Hematopoietic multipotent progenitor cell treated with erythropoietin and hydrocortisone succinate and interleukin-3 and kit ligand, for 15 days (in vitro differentiated cells): ENCODE measurements at regions not wholly inside any gene's neighbourhood (a gene's known extent, or its start where the extent isn't known, plus 50 kb on each side); places are given as distances from the start of the nearest gene placed in this dataset.

Source experiments
- DNase-seq: peaks from one replicate; pipeline ENCODE4 v3.0.0-alpha.2; 2015; ENCODE audit warnings: low spot score

DNA sequence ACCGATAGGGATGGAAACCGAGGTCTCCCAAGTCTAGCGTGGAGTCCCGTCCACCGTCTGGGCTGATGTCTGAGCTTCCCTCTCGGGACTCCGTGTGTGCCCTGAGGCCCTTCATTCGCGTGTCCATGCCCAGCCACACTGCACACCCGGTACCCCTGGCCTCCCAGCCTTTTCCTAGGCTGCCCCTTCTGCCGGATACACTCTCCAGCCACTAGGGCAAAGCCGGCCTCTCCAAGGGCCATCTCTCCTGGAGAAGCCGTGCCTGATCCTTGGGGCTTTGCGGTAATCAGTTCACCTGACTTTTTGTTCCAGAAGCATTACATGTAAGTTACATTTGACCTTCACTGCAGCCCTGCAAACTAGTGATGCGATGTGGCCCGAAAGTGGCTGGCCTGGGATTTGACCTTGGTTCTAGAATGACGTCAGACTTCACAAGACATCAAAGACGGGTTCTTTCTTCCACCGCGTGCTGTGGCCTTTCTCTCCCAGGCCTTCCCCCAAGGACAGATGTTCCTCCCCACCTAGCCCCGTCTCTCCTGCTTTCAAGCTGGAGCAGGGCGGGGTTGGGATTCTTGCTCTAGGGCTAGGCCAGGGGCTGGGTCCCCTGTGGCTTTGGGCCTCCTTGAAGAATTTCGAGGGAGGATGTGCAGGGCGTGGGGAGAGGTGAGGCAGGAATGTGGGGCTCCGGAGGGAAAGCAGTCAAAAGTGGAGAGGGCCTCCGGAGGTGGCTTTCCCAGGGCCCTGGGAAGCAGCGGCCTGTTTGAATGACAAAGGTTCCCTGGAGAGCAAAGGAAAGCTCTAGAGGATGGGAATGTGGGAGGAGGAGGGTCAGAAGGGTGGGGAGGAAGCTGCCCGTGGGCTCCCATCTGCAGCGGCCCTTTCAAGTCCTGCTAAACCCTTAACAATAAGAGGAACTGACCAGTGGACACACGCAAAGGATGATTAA, 49.7 kb upstream of the SLC2A1 start:
- no peak for DNase-seq
